Osteoblast (primary cell): ENCODE measurements at regions not wholly inside any gene's neighbourhood (a gene's known extent, or its start where the extent isn't known, plus 50 kb on each side); places are given as distances from the start of the nearest gene placed in this dataset.
A peak's percentile ranks its signal among the peaks of the same experiment; 100 is the strongest.

Experiments used
- DNase-seq: peaks from one replicate; pipeline ENCODE4 v3.0.0; 2011; ENCODE audit warnings: low spot score, mixed read lengths; ENCODE audit not compliant: insufficient read length; ENCODE audit errors: missing footprints
- H2AFZ ChIP-seq: 2 replicates; pipeline ENCODE4 v1.6.0; 2011; ENCODE audit warnings: mild to moderate bottlenecking, low read length
- H3K27ac ChIP-seq: 2 replicates; pipeline ENCODE4 v1.5.1; 2011; ENCODE audit warnings: mild to moderate bottlenecking, low read depth, low read length, moderate library complexity
- H3K27me3 ChIP-seq: 2 replicates; pipeline ENCODE4 v1.6.0; 2012; ENCODE audit warnings: mild to moderate bottlenecking, control low read depth, inconsistent platforms, low read length, moderate library complexity; ENCODE audit not compliant: insufficient read depth
- H3K36me3 ChIP-seq: 2 replicates; pipeline ENCODE4 v1.5.1; 2011; ENCODE audit warnings: mild to moderate bottlenecking, low read length, control low read depth, moderate library complexity; ENCODE audit not compliant: insufficient read depth
- H3K4me1 ChIP-seq: 2 replicates; pipeline ENCODE4 v1.5.1; 2011; ENCODE audit warnings: mild to moderate bottlenecking, low read length, control low read depth, moderate library complexity; ENCODE audit not compliant: insufficient read depth
- H3K4me2 ChIP-seq: 2 replicates; pipeline ENCODE4 v1.6.0; 2011; ENCODE audit warnings: mild to moderate bottlenecking, low read length; ENCODE audit not compliant: insufficient read depth
- H3K4me3 ChIP-seq: fragments of 200-600 bp; sonication (generic); 3 replicates; pipeline ENCODE4 v1.5.1; 2012; ENCODE audit warnings: mild to moderate bottlenecking, low read length, inconsistent platforms; ENCODE audit not compliant: insufficient read depth
- H3K79me2 ChIP-seq: 2 replicates; pipeline ENCODE4 v1.6.0; 2012; ENCODE audit warnings: mild to moderate bottlenecking, low read length, control low read depth, inconsistent platforms; ENCODE audit not compliant: insufficient read depth
- H3K9me3 ChIP-seq: 2 replicates; pipeline ENCODE4 v1.5.1; 2011; ENCODE audit warnings: low read depth, low read length, control low read depth
- H4K20me1 ChIP-seq: 2 replicates; pipeline ENCODE4 v1.6.0; 2012; ENCODE audit warnings: mild to moderate bottlenecking, low read length, control low read depth; ENCODE audit not compliant: insufficient read depth
- CTCF ChIP-seq: IDR thresholded peaks from 2 replicates; pipeline ENCODE4 v1.5.1; 2011; ENCODE audit warnings: mild to moderate bottlenecking, low read depth, low read length, moderate library complexity; ENCODE audit errors: extremely low read depth

- Histone ChIP-seq H3K79me2 (no peaks in the 10 kb centered on the region), H3K27me3 (no peaks in the 10 kb centered on the region), H4K20me1 (no peaks in the 10 kb centered on the region), H3K4me1 (no peaks in the 10 kb centered on the region), H3K4me2 (no peak overlapping the region), H3K4me3 (no peak overlapping the region), H3K36me3 (no peaks in the 10 kb centered on the region), H3K27ac (no peak overlapping the region), H2AFZ (no peak overlapping the region), H3K9me3 (no peaks in the 10 kb centered on the region)
- no peak for TF ChIP-seq CTCF
- DNase-seq, result no peak
These were observed 483.4 kb downstream of the FRK start for GRCh38 chr6:115577270-115577669.

- H3K4me2 ChIP-seq, result no peak overlapping the region
- H3K4me1 ChIP-seq, result no peaks in the 10 kb centered on the region
- H3K79me2 ChIP-seq, result no peaks in the 10 kb centered on the region
- no peak overlapping the region for H2AFZ ChIP-seq
- H3K9me3 ChIP-seq, result no peaks in the 10 kb centered on the region
- DNase-seq, result no peak
- no peak overlapping the region for H3K27ac ChIP-seq
- H3K27me3 ChIP-seq, result no peaks in the 10 kb centered on the region
- no peaks in the 10 kb centered on the region for H3K36me3 ChIP-seq
- H4K20me1 ChIP-seq, result no peaks in the 10 kb centered on the region
- no peak overlapping the region for H3K4me3 ChIP-seq
- no peak for TF ChIP-seq CTCF
These were observed 485.4 kb downstream of the FRK start for GRCh38 chr6:115575285-115575684.

- Histone ChIP-seq H2AFZ (no peak overlapping the region), H3K36me3 (no peaks in the 10 kb centered on the region)
- DNase-seq, result peak; percentile 9
These were observed 486.8 kb downstream of the FRK start for GRCh38 chr6:115573861-115574260.

GRCh38 chr6:115570331-115570730 lies 490.4 kb downstream of the FRK start:
- H3K36me3 ChIP-seq, result no peaks in the 10 kb centered on the region
- H2AFZ ChIP-seq, result no peak overlapping the region
- no peaks in the 10 kb centered on the region for H3K4me1 ChIP-seq
- H3K4me2 ChIP-seq, result no peak overlapping the region
- DNase-seq, result no peak
- no peak overlapping the region for H3K27ac ChIP-seq
- no peak for TF ChIP-seq CTCF
- H3K9me3 ChIP-seq, result no peaks in the 10 kb centered on the region
- H4K20me1 ChIP-seq, result no peaks in the 10 kb centered on the region
- H3K79me2 ChIP-seq, result no peaks in the 10 kb centered on the region
- H3K27me3 ChIP-seq, result no peaks in the 10 kb centered on the region
- no peak overlapping the region for H3K4me3 ChIP-seq

More at GRCh38 chr6:115573861-115574260, 486.8 kb downstream of the FRK start:
- H3K27ac ChIP-seq, result no peak overlapping the region
- H3K79me2 ChIP-seq, result no peaks in the 10 kb centered on the region
- no peak for TF ChIP-seq CTCF
- H4K20me1 ChIP-seq, result no peaks in the 10 kb centered on the region
- no peak overlapping the region for H3K4me3 ChIP-seq
- H3K9me3 ChIP-seq, result no peaks in the 10 kb centered on the region
- no peak overlapping the region for H3K4me2 ChIP-seq
- no peaks in the 10 kb centered on the region for H3K27me3 ChIP-seq
- H3K4me1 ChIP-seq, result no peaks in the 10 kb centered on the region
